ENCODE measurements at regions not wholly inside any gene's neighbourhood (a gene's known extent, or its start where the extent isn't known, plus 50 kb on each side); places are given as distances from the start of the nearest gene placed in this dataset.

- no peak for TF ChIP-seq EP300 (IDR thresholded peaks at IDR 0.05)
- no peak for TF ChIP-seq CTCF (IDR thresholded peaks at IDR 0.05)
Measured at GRCh38 chr21:36565540-36565939, 85.6 kb upstream of the CLDN14 start.

All from upper lobe of left lung (tissue), 4 donors.